Spinal cord (tissue), 9 donors: ENCODE measurements at regions not wholly inside any gene's neighbourhood (a gene's known extent, or its start where the extent isn't known, plus 50 kb on each side); places are given as distances from the start of the nearest gene placed in this dataset.
"Not testable (repeated sequence)": the region's sequence is repeated elsewhere in the genome, so short reads cannot be mapped to it uniquely, and the experiment has no call there.

Experiments used
- DNase-seq, 6 donors: peaks; one replicate each; pipeline versions ENCODE4 v3.0.0 to v3.0.0-alpha.2; 2013 to 2015; ENCODE audit warnings: low spot score in 6 of 6, low read depth in 4 of 6
- H3K27ac ChIP-seq: one replicate; pipeline ENCODE4 v1.5.1; 2013; ENCODE audit warnings: low read depth, low read length, control low read depth
- H3K27me3 ChIP-seq: one replicate; pipeline ENCODE4 v1.6.1; 2013; ENCODE audit warnings: low read length; ENCODE audit not compliant: control insufficient read depth, insufficient read depth
- H3K36me3 ChIP-seq: one replicate; pipeline ENCODE4 v1.6.1; 2013; ENCODE audit warnings: low read length; ENCODE audit not compliant: control insufficient read depth, insufficient read depth
- H3K4me1 ChIP-seq: one replicate; pipeline ENCODE4 v1.6.1; 2013; ENCODE audit warnings: low read length; ENCODE audit not compliant: control insufficient read depth, insufficient read depth
- H3K4me3 ChIP-seq: one replicate; pipeline ENCODE4 v1.5.1; 2013; ENCODE audit warnings: low read depth, low read length, control low read depth
- H3K9me3 ChIP-seq: one replicate; pipeline ENCODE4 v1.6.1; 2013; ENCODE audit warnings: low read length; ENCODE audit not compliant: control insufficient read depth, insufficient read depth
- WGBS: methylation state at CpG from one replicate; pipeline ENCODE4 v1.1.5; 2013; ENCODE audit warnings: missing lambda C conversion rate; ENCODE audit not compliant: insufficient coverage; 5-methylcytosine and 5-hydroxymethylcytosine counted together
- donor health status: healthy.

GRCh38 chr20:57773059-57773815 lies 63.4 kb upstream of the PMEPA1 start:
- Histone ChIP-seq H3K36me3 (no peaks in the 10 kb centered on the region), H3K4me3 (no peak overlapping the region), H3K9me3 (no peaks in the 10 kb centered on the region), H3K4me1 (no peaks in the 10 kb centered on the region), H3K27me3 (no peaks in the 10 kb centered on the region), H3K27ac (no peak overlapping the region)
- 82% methylated on average over 6 of the region's 9 CpGs for WGBS
- DNase-seq = no peak

GRCh38 chr20:57772349-57772964 lies 62.6 kb upstream of the PMEPA1 start:
- WGBS = 66% methylated on average over 14 of the region's 15 CpGs

GRCh38 chr20:57770852-57771720 lies 61.3 kb upstream of the PMEPA1 start:
- H3K36me3 ChIP-seq = no peaks in the 10 kb centered on the region
- DNase-seq = no peak

More at GRCh38 chr20:57772349-57772964, 62.6 kb upstream of the PMEPA1 start:
- no peak for DNase-seq
- Histone ChIP-seq H3K4me1 (no peaks in the 10 kb centered on the region), H3K27ac (no peak overlapping the region), H3K36me3 (no peaks in the 10 kb centered on the region), H3K9me3 (no peaks in the 10 kb centered on the region), H3K4me3 (no peak overlapping the region), H3K27me3 (no peaks in the 10 kb centered on the region)

GRCh38 chr20:57770401-57770800 lies 60.6 kb upstream of the PMEPA1 start:
- not testable (repeated sequence) for H3K9me3 ChIP-seq, H3K36me3 ChIP-seq, H3K4me3 ChIP-seq, H3K27me3 ChIP-seq, H3K27ac ChIP-seq, DNase-seq, H3K4me1 ChIP-seq
- 92% methylated on average over 4 of the region's 8 CpGs for WGBS

More at GRCh38 chr20:57770852-57771720, 61.3 kb upstream of the PMEPA1 start:
- Histone ChIP-seq H3K4me1 (no peaks in the 10 kb centered on the region), H3K27me3 (no peaks in the 10 kb centered on the region), H3K9me3 (no peaks in the 10 kb centered on the region), H3K27ac (no peak overlapping the region), H3K4me3 (no peak overlapping the region)
- 88% methylated on average over 14 of the region's 15 CpGs for WGBS

- H3K9me3 ChIP-seq = no peaks in the 10 kb centered on the region
- H3K4me3 ChIP-seq = no peak overlapping the region
- H3K27me3 ChIP-seq = no peaks in the 10 kb centered on the region
- no peak for DNase-seq
- WGBS = 77% methylated on average over 5 of the region's 5 CpGs
- no peak overlapping the region for H3K27ac ChIP-seq
- no peaks in the 10 kb centered on the region for H3K4me1 ChIP-seq
- H3K36me3 ChIP-seq = no peaks in the 10 kb centered on the region
Measured at GRCh38 chr20:57769756-57770155, 59.9 kb upstream of the PMEPA1 start.

- Histone ChIP-seq H3K27me3 (no peaks in the 10 kb centered on the region), H3K27ac (no peak overlapping the region), H3K36me3 (no peaks in the 10 kb centered on the region), H3K4me1 (no peaks in the 10 kb centered on the region), H3K4me3 (no peak overlapping the region), H3K9me3 (no peaks in the 10 kb centered on the region)
- DNase-seq = no peak
- WGBS = no CpG with 5 or more reads among the region's 1 CpG
Measured at GRCh38 chr20:57768519-57768918, 58.7 kb upstream of the PMEPA1 start.

- no peak for DNase-seq
- H3K4me3 ChIP-seq = no peak overlapping the region
- no peaks in the 10 kb centered on the region for H3K36me3 ChIP-seq
- no peaks in the 10 kb centered on the region for H3K4me1 ChIP-seq
- H3K27ac ChIP-seq = no peak overlapping the region
- H3K9me3 ChIP-seq = no peaks in the 10 kb centered on the region
- no peaks in the 10 kb centered on the region for H3K27me3 ChIP-seq
Measured at GRCh38 chr20:57767441-57767840, 57.6 kb upstream of the PMEPA1 start.

GRCh38 chr20:57763235-57763595 lies 53.4 kb upstream of the PMEPA1 start:
- Histone ChIP-seq H3K27ac (no peak overlapping the region), H3K36me3 (no peaks in the 10 kb centered on the region), H3K9me3 (no peaks in the 10 kb centered on the region), H3K27me3 (no peaks in the 10 kb centered on the region), H3K4me3 (no peak overlapping the region), H3K4me1 (no peaks in the 10 kb centered on the region)
- 94% methylated on average over 1 of the region's 4 CpGs for WGBS
- DNase-seq = no peak

- H3K4me1 ChIP-seq = no peaks in the 10 kb centered on the region
- WGBS = 81% methylated on average over 6 of the region's 8 CpGs
- H3K27me3 ChIP-seq = no peaks in the 10 kb centered on the region
- no peak for DNase-seq
- no peak overlapping the region for H3K27ac ChIP-seq
- H3K4me3 ChIP-seq = no peak overlapping the region
- no peaks in the 10 kb centered on the region for H3K9me3 ChIP-seq
- H3K36me3 ChIP-seq = no peaks in the 10 kb centered on the region
Measured at GRCh38 chr20:57762531-57763234, 52.9 kb upstream of the PMEPA1 start.
